ENCODE measurements at regions not wholly inside any gene's neighbourhood (a gene's known extent, or its start where the extent isn't known, plus 50 kb on each side); places are given as distances from the start of the nearest gene placed in this dataset.

DNA sequence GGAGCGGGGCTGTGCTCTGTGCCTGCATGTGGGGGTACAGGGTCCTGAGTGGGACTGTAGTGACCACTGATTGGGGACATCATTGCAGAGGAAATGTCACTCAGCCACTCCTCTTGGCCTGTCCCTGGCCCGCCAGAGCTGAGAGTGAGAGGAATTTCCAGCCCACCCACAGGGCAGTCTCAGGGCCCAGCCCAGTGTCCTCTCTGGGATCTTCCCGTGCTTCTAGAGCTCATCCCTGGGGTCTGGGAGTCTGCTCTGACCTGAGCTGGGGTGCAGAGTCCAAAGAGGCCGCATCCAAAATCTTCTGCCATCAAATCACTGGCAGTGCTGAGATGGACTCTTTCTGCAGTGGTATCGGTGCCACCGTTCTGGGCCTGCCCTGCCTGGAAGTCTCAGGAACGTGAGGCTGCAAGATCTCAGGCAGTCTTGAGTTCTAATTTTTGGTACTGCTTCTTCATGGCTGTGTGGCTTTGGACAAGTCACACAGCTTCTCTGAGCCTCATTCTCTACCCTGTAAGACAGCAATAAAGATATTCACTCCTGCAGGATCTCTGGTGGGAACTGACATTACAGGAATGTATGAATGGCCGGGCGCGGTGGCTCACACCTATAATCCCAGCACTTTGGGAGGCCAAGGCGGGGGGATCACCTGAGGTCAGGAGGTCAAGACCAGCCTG is 100.8 kb upstream of the TARDBP start:
- Histone ChIP-seq H3K9me2 (ENCODE audit: insufficient read depth, low read length) (no peaks in the 10 kb centered on the region), H3K36me3 (ENCODE audit: insufficient read depth, low read length) (no peaks in the 10 kb centered on the region), H3K4me2 (ENCODE audit: low read length) (no peak overlapping the region), H2AFZ (ENCODE audit: low read depth, low read length) (no peak overlapping the region), H3K27me3 (ENCODE audit: insufficient read depth, low read depth, low read length) (no peaks in the 10 kb centered on the region), H3K9ac (ENCODE audit: low read length) (no peak overlapping the region), H3K27ac (ENCODE audit: low read length) (no peak overlapping the region), H4K20me1 (ENCODE audit: insufficient read depth) (no peaks in the 10 kb centered on the region), H3F3A (ENCODE audit: insufficient read depth, low read length, poor library complexity, severe bottlenecking) (no peaks in the 10 kb centered on the region), H3K79me2 (replicated peaks; ENCODE audit: insufficient read depth, low read length) (no peaks in the 10 kb centered on the region), H3K4me3 (ENCODE audit: low read length) (no peak overlapping the region), H3K9me3 (ENCODE audit: low read length) (no peaks in the 10 kb centered on the region)
- no peak for TF ChIP-seq CTCF (IDR thresholded peaks at IDR 0.05; ENCODE audit: poor library complexity, severe bottlenecking)
- no peak for TF ChIP-seq POLR2AphosphoS5 (IDR thresholded peaks at IDR 0.05)
- no peak for TF ChIP-seq SMC3 (conservative IDR thresholded peaks at IDR 0.05; ENCODE audit: poor library complexity)
- no peak for TF ChIP-seq MXI1 (conservative IDR thresholded peaks at IDR 0.05; ENCODE audit: poor library complexity, severe bottlenecking)
- no peak for TF ChIP-seq TAF1 (IDR thresholded peaks at IDR 0.05; ENCODE audit: low read depth)
- TF ChIP-seq, protein P1, sequence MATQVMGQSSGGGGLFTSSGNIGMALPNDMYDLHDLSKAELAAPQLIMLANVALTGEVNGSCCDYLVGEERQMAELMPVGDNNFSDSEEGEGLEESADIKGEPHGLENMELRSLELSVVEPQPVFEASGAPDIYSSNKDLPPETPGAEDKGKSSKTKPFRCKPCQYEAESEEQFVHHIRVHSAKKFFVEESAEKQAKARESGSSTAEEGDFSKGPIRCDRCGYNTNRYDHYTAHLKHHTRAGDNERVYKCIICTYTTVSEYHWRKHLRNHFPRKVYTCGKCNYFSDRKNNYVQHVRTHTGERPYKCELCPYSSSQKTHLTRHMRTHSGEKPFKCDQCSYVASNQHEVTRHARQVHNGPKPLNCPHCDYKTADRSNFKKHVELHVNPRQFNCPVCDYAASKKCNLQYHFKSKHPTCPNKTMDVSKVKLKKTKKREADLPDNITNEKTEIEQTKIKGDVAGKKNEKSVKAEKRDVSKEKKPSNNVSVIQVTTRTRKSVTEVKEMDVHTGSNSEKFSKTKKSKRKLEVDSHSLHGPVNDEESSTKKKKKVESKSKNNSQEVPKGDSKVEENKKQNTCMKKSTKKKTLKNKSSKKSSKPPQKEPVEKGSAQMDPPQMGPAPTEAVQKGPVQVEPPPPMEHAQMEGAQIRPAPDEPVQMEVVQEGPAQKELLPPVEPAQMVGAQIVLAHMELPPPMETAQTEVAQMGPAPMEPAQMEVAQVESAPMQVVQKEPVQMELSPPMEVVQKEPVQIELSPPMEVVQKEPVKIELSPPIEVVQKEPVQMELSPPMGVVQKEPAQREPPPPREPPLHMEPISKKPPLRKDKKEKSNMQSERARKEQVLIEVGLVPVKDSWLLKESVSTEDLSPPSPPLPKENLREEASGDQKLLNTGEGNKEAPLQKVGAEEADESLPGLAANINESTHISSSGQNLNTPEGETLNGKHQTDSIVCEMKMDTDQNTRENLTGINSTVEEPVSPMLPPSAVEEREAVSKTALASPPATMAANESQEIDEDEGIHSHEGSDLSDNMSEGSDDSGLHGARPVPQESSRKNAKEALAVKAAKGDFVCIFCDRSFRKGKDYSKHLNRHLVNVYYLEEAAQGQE (IDR thresholded peaks at IDR 0.05; ENCODE audit: borderline replicate concordance), result no peak
- no peak for TF ChIP-seq EP300 (conservative IDR thresholded peaks at IDR 0.05; ENCODE audit: poor library complexity, severe bottlenecking)
- TF ChIP-seq EZH2 (IDR thresholded peaks at IDR 0.05; ENCODE audit: borderline replicate concordance, insufficient read depth, low read length, poor library complexity, severe bottlenecking), result no peak
- no peak for TF ChIP-seq RAD21 (conservative IDR thresholded peaks at IDR 0.05)

- Histone ChIP-seq H3K36me3 (ENCODE audit: insufficient read depth, low read length) (no peaks in the 10 kb centered on the region), H2AFZ (ENCODE audit: low read depth, low read length) (no peak overlapping the region), H3K4me2 (ENCODE audit: low read length) (no peak overlapping the region), H4K20me1 (ENCODE audit: insufficient read depth) (no peaks in the 10 kb centered on the region), H3K9ac (ENCODE audit: low read length) (no peak overlapping the region), H3K79me2 (replicated peaks; ENCODE audit: insufficient read depth, low read length) (no peaks in the 10 kb centered on the region), H3K9me3 (ENCODE audit: low read length) (no peaks in the 10 kb centered on the region), H3K4me3 (ENCODE audit: low read length) (no peak overlapping the region), H3K27me3 (ENCODE audit: insufficient read depth, low read depth, low read length) (no peaks in the 10 kb centered on the region), H3K9me2 (ENCODE audit: insufficient read depth, low read length) (no peaks in the 10 kb centered on the region), H3F3A (ENCODE audit: insufficient read depth, low read length, poor library complexity, severe bottlenecking) (no peaks in the 10 kb centered on the region), H3K27ac (ENCODE audit: low read length) (no peak overlapping the region)
- TF ChIP-seq SMC3 (conservative IDR thresholded peaks at IDR 0.05; ENCODE audit: poor library complexity) (no peak), CTCF (IDR thresholded peaks at IDR 0.05; ENCODE audit: poor library complexity, severe bottlenecking) (no peak), MXI1 (conservative IDR thresholded peaks at IDR 0.05; ENCODE audit: poor library complexity, severe bottlenecking) (no peak), TAF1 (IDR thresholded peaks at IDR 0.05; ENCODE audit: low read depth) (no peak), EP300 (conservative IDR thresholded peaks at IDR 0.05; ENCODE audit: poor library complexity, severe bottlenecking) (no peak), RAD21 (conservative IDR thresholded peaks at IDR 0.05) (no peak), EZH2 (IDR thresholded peaks at IDR 0.05; ENCODE audit: borderline replicate concordance, insufficient read depth, low read length, poor library complexity, severe bottlenecking) (no peak), POLR2AphosphoS5 (IDR thresholded peaks at IDR 0.05) (no peak)
- TF ChIP-seq, protein P1 (IDR thresholded peaks at IDR 0.05; ENCODE audit: borderline replicate concordance), result no peak
These were observed 100.0 kb upstream of the TARDBP start for GRCh38 chr1:10912441-10912840.
